GM18951 (cell line): ENCODE measurements at regions not wholly inside any gene's neighbourhood (a gene's known extent, or its start where the extent isn't known, plus 50 kb on each side); places are given as distances from the start of the nearest gene placed in this dataset.

Experiments used
- POLR2A ChIP-seq: IDR thresholded peaks from 4 replicates; pipeline ENCODE4 v1.6.1; 2011; ENCODE audit warnings: mild to moderate bottlenecking; ENCODE audit not compliant: insufficient read length, insufficient read depth; ENCODE audit errors: extremely low read depth
- in situ Hi-C: fragments of 300-500 bp; cut with MboI; formaldehyde crosslinking; loops from one replicate; pipeline ENCODE4 v1.12.0; 2022; ENCODE audit warnings: low sequenced_read_pairs, mixed read lengths, inconsistent platforms; ENCODE audit not compliant: unreplicated experiment

DNA sequence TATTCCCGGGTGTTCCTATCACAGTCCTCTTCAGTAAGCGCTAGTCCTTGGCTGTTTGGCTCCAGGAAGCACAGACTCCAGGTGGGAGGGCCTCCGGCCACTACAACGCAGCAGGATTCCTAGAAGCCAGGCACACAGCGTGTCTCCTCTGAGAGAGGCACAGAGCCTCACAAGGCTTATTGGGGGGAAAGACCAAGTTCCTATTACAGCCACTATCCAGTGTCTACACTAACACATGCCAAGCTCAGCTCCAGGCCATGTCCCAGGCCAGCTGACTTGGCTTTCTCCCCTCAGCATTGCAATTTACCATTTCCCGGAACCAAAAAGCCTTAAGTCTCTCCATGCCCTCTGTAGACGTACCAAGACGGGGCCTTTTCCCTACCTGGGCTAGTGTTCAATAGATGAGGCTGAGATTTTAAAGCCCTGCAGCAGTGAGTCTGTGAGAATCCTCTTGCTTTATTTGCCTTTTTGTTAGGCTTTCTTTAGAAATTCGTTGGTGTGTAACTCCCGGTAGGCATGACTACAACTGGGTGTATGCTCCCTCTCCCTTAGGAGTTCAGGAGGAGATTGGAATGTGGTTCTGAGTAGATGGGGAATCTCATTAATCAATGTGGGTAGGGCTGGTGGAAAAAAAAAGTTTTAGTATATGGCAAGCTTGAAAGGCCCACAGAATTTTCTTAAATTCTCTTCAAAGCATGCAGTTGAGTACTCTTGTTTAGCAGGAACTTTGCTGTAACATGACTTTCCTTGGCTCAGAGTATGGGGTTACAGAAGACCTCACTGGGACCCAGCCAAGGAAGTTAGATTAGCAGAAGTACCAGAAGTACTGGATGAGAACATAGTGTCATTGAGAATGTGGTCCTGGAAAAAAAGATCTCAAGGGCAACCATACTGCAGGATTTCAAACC is 84.3 kb upstream of the SLC1A3 start:
- in situ Hi-C loops = no loop called here
- no peak for TF ChIP-seq POLR2A

DNA sequence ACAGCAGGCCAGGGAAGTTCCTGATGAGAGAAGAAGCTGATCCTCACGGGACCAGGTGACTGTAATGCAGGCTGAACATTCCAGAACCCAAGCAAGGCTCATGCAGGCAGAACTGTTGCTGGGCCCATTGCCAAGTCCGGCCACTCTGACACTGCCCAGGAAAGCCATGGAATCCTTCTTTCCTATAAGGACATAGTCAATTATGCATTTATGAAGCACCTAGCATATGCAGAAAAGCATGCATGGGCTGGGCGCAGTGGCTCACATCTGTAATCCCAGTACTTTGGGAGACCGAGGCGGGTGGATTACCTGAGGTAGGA is 83.7 kb upstream of the SLC1A3 start:
- TF ChIP-seq POLR2A = no peak
- in situ Hi-C loops = no loop called here

DNA sequence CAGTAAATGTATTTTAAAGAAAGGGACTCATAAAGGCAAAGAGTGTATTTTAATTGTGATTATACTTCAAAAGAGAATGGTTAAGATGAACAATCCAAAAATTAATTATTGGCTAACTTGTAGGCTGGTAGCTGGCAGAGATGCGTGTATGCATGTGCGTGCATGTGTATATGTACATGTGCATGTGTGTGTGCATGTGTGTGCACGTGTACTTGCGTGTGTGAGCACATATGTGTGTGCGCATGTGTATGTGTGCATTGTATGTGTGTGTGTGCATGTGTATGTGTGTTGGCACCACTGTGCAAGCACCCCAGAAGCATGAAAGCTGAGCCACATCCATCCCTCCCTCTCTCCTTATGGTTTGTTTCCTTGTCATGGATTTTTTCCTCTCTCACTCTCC is 83.0 kb upstream of the SLC1A3 start:
- TF ChIP-seq POLR2A = no peak
- in situ Hi-C loops = no loop called here

DNA sequence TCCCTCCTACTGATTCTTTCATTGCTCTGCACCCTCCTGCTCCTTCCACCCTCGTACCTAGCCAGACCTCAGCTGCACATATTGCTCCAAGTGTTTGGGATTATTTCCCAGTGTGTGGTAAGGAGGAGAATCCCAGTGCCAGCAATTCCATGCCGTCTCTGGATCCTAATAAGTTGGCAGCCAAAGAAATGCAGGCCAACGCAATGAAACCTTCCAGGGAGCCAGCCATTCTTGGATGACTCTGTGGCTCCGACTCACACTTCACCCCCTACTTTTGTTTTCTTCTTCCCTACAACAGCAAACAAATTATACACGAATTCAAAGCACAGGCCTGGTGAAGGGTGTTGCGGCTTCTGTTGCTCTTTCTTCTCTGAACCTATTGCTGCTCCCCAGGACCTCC is 82.5 kb upstream of the SLC1A3 start:
- in situ Hi-C loops = no loop called here
- TF ChIP-seq POLR2A = no peak

DNA sequence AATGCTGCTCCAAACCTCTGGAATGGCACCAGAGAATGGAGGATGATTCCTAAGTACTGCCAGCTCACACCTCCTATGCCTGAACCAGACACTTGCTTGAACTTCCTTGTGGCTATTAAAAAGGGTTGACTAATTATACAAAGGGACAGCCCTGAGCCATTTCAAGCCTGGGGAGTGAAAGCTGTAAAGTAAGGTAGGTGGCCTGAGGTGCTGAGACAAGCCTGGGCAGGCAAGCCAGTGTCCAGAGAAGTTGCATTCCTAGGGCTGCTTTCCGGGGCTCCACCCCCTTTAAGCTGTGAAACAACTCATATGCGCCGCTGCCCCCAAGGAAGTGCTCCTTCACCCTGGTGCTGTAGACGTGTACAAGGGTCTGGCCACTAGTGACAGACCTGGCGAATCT is 79.9 kb upstream of the SLC1A3 start:
- in situ Hi-C loops = no loop called here
- TF ChIP-seq POLR2A = no peak

DNA sequence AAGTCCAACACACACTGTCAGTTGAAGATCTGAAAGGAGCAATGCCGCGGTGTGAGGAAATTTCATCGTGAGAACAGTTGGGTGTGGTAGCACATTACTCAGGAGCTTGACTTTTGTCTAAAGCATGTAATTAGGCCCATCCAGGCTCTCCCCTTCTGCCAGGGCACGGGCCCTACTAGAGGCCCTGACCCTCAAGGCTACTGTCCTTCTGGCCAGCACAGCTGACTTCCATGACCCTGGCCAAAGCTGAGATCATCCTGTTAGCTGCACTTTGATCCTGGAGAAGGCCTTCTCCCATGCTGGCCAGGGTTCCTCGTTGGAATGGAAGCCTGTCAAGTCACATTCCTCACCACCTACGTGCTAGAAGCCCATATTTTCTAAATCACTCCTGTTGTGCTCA is 77.8 kb upstream of the SLC1A3 start:
- TF ChIP-seq POLR2A = no peak

DNA sequence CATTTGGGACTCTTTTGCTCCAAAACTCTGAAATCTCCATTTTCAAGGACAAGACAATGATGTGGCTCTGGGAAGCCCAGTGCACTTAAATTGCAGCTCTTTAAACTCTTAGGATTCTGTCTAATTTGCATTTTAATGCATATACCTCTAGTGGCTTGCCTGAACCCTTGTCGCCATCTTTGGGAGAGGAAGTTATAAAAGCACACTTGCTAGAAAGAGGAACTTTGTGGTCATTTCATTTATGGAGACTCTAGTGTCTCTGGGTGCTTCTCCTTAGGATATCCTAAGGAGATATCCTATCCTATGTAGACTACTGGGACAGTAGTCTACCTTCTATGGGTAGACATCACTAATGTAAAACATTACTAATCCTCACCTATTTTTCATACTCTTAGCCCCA is 77.3 kb upstream of the SLC1A3 start:
- in situ Hi-C loops = no loop called here
- no peak for TF ChIP-seq POLR2A

More for the DNA sequence above, 77.8 kb upstream of the SLC1A3 start:
- in situ Hi-C loops = no loop called here

DNA sequence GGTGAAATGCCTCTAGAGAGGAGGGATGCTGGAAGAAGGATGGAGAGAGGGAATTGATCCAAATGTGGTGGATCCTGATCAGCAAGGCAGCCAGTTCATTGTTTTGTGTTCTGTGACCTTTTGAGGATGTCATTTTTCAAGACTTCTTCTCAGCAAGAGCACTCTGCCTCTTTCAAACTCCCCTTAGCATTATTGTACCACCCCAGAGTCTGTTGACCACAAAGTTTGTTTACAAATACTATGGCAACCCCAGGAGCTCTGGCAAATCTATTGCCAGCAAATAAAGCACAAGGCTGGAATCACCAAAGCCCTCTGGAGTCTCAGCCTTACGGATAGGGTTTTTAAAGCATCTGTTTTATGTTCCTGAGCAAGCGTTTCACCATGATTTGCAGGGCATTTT is 76.2 kb upstream of the SLC1A3 start:
- TF ChIP-seq POLR2A = no peak
- in situ Hi-C loops = no loop called here

DNA sequence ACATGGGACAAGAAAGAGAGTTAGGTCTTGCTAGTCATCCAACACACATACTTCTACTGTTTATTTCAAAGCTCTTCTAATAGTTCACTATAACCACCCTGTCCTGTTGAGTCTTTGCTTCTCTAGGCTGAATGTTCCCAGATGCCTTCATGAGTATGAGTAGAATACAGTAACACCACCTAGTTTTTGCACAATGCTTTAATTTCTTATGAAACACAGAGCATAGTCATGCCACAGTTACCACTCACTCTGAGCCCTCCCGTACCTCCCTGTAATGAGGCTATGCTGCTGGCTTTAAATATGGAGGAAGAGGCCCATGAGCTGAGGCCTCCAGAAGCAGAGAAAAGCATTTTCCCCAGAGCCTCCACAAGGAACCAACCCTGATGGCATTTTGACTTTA is 75.0 kb upstream of the SLC1A3 start:
- no peak for TF ChIP-seq POLR2A
- in situ Hi-C loops = no loop called here

DNA sequence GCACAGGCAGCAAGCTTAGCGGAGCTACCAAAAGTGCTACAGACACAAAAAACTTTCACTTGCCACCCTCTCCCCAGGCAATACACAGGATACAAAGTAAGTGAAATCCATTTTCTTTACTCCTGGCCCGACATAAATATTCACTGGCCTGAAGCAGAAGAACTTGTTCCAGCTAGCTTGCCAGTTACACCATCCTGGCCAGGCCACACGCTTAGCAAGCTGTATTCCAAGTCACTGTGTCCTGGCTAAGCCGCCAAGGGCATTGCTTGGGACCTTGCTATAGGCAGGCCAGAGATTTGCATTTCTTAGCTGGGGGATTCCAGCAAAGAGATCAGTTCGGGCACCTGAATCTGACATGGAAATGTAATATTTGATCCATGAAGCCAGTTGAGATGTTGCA is 71.0 kb upstream of the SLC1A3 start:
- TF ChIP-seq POLR2A = no peak
- in situ Hi-C loops = no loop called here

DNA sequence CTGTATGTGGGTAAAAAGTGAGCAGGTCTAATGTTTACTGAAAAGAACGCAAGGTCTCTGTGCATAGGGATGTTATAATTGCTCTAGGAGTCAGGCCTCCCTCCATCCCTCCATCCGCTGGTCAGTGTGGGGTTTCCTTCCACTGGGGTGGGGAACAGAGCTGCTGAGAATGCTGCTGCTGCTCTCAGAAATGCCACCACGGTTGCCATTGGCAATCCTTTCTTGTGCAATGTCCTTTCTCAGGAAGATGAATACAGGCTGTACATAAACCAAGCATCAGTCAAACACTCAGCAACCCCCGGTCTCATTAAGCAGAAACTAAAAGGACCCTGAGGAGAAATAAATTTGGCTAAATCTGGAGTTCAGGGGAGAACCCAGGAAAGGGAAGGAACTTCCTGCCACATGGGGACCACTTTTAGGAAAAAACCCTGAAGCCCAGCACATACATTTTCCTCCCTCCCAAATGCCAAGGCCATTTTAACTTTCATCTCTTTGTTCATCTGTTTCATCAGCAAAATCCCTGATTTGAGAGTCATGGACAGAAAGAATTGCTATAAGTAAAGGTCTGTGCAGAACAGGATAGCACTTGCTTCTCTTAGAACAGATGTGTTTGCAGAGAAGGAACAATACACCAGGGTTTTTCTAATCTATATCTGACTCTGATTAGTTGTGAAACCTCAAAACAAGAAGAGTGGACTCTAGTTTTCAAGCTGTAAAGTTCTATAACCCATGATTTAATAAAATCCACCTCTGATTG is 70.4 kb upstream of the SLC1A3 start:
- in situ Hi-C loops = no loop called here
- no peak for TF ChIP-seq POLR2A

DNA sequence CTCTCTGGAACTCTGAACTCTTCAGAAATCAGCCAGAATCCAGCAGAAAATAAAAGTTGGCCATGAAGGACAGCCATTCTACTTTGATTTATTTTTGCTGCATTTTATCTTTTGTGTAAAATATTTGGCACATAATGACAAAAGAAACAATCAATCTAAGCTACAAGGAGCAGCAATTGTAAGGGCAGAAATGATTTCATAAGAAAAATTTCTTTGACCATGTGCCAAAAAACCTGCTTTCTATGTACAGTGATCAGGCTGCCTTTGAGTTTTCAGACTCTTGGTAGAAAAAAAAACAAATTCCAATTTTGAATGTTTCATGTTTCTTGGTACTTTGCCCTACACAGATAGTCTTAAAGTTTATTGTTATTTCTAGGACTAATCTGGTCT is 69.8 kb upstream of the SLC1A3 start:
- in situ Hi-C loops = no loop called here
- no peak for TF ChIP-seq POLR2A

DNA sequence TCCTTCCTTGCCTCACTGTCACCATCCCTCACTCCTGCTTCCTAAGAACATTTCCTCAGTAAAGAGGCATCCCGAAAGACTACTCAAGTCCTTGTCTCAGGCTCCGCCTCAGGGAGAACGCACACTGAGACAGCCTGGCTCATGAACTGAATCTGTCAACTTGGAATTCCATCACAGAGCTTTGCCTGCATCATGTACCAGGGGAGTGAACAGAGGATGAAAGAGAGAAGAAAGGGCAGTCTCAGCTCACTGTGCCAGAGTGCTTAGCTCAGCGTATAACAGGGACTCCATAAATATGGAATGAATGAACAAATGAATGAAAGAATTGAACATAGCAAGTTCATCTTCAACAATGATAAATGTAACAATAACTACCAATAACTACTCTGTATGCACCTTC is 68.7 kb upstream of the SLC1A3 start:
- no peak for TF ChIP-seq POLR2A
- in situ Hi-C loops = no loop called here
